Parathyroid adenoma (tissue), 2 donors: ENCODE measurements at regions not wholly inside any gene's neighbourhood (a gene's known extent, or its start where the extent isn't known, plus 50 kb on each side); places are given as distances from the start of the nearest gene placed in this dataset.

Source experiments
- H2AFZ ChIP-seq: fragments of 300-600 bp; sonication (generic); one replicate; pipeline ENCODE4 v1.7.0; 2017; ENCODE audit warnings: antibody characterized with exemption, mild to moderate bottlenecking
- H3K27ac ChIP-seq: fragments of 300-600 bp; sonication (generic); one replicate; pipeline ENCODE4 v1.7.0; 2017
- H3K27me3 ChIP-seq: fragments of 300-600 bp; sonication (generic); one replicate; pipeline ENCODE4 v1.7.0; 2017; ENCODE audit warnings: low read length; ENCODE audit not compliant: control insufficient read depth, insufficient read depth
- H3K36me3 ChIP-seq: fragments of 300-600 bp; sonication (generic); one replicate; pipeline ENCODE4 v1.7.0; 2017; ENCODE audit warnings: low read length; ENCODE audit not compliant: control insufficient read depth, insufficient read depth
- H3K4me1 ChIP-seq: fragments of 300-600 bp; sonication (generic); one replicate; pipeline ENCODE4 v1.7.0; 2017; ENCODE audit warnings: control low read depth
- H3K4me2 ChIP-seq: fragments of 300-600 bp; sonication (generic); one replicate; pipeline ENCODE4 v1.7.0; 2017; ENCODE audit warnings: low read length
- H3K4me3 ChIP-seq: fragments of 300-600 bp; sonication (generic); one replicate; pipeline ENCODE4 v1.7.0; 2017; ENCODE audit warnings: low read depth, low read length
- H3K79me2 ChIP-seq: fragments of 300-600 bp; sonication (generic); one replicate; pipeline ENCODE4 v1.7.0; 2017; ENCODE audit warnings: control low read depth
- H3K9ac ChIP-seq: fragments of 300-600 bp; sonication (generic); one replicate; pipeline ENCODE4 v1.7.0; 2017; ENCODE audit warnings: mild to moderate bottlenecking
- H3K9me3 ChIP-seq: fragments of 300-600 bp; sonication (generic); one replicate; pipeline ENCODE4 v1.7.0; 2017; ENCODE audit warnings: low read length; ENCODE audit not compliant: control insufficient read depth
- CTCF ChIP-seq: fragments of 300-600 bp; sonication (generic); IDR thresholded peaks from one replicate; pipeline ENCODE4 v1.7.0; 2017; ENCODE audit warnings: antibody characterized with exemption, mild to moderate bottlenecking
- donor health status: primary hyperparathyroidism.

DNA sequence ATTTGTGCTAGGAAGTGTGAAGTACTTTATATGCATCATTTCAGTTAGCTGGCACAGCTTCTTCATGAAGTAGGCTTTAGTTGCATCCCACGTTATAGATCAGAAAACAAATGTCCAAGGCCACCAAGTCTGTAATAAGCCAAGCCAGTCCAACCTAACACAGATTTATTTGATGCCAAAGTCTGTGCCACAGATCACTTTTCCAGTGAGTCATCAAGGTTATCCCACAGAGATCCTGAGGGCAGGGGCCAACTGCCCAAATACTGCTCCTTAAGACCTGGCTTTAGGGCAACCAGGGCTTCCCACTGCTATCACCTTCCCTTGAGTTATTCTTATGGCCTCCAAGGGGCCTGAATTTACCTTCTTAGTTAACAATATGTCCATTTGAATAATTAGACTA, 1340.4 kb downstream of the XPNPEP1 start:
- Histone ChIP-seq H2AFZ (no peak overlapping the region), H3K4me3 (no peak overlapping the region), H3K9ac (no peak overlapping the region), H3K4me1 (no peaks in the 10 kb centered on the region), H3K9me3 (no peaks in the 10 kb centered on the region), H3K4me2 (no peak overlapping the region), H3K79me2 (no peaks in the 10 kb centered on the region), H3K36me3 (no peaks in the 10 kb centered on the region), H3K27me3 (no peaks in the 10 kb centered on the region), H3K27ac (no peak overlapping the region)
- TF ChIP-seq CTCF: no peak

DNA sequence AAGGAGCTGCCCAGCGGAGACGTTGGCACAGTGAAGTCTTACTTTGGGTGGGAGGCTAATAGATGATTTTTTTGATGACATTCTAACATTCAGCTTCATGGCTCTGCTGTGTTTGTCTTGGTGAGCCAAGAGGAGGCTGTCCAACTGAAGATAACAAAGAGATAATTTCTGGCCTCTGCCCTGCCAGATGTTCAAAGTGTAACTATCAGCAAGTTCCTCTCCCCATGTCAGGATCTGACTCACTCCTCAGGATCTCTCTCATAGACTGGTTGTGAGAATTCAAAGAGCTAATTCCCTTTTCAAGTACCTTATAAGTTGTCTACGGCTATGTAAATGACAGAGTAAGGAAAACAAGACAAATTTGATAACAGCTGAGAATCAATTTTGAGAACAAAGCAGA, 1340.9 kb downstream of the XPNPEP1 start:
- Histone ChIP-seq H3K36me3 (no peaks in the 10 kb centered on the region), H3K4me1 (no peaks in the 10 kb centered on the region), H3K27me3 (no peaks in the 10 kb centered on the region), H3K9me3 (no peaks in the 10 kb centered on the region), H3K27ac (no peak overlapping the region), H3K4me2 (no peak overlapping the region), H2AFZ (no peak overlapping the region), H3K9ac (no peak overlapping the region), H3K4me3 (no peak overlapping the region), H3K79me2 (no peaks in the 10 kb centered on the region)
- TF ChIP-seq CTCF: no peak

GRCh38 chr10:108578258-108578657, 1345.1 kb downstream of the XPNPEP1 start:
- Histone ChIP-seq H3K9me3 (no peaks in the 10 kb centered on the region), H3K4me1 (no peaks in the 10 kb centered on the region), H3K79me2 (no peaks in the 10 kb centered on the region), H2AFZ (no peak overlapping the region), H3K27ac (no peak overlapping the region), H3K9ac (no peak overlapping the region), H3K36me3 (no peaks in the 10 kb centered on the region), H3K4me3 (no peak overlapping the region), H3K27me3 (no peaks in the 10 kb centered on the region), H3K4me2 (no peak overlapping the region)
- TF ChIP-seq CTCF: no peak

GRCh38 chr10:108574233-108574632, 1349.1 kb downstream of the XPNPEP1 start:
- Histone ChIP-seq H3K79me2 (no peaks in the 10 kb centered on the region), H3K4me1 (no peaks in the 10 kb centered on the region), H2AFZ (no peak overlapping the region), H3K27me3 (no peaks in the 10 kb centered on the region), H3K36me3 (no peaks in the 10 kb centered on the region), H3K4me2 (no peak overlapping the region), H3K9me3 (no peaks in the 10 kb centered on the region), H3K9ac (no peak overlapping the region), H3K4me3 (no peak overlapping the region), H3K27ac (no peak overlapping the region)
- no peak for TF ChIP-seq CTCF

- Histone ChIP-seq H3K27ac (no peak overlapping the region), H2AFZ (no peak overlapping the region), H3K9me3 (no peaks in the 10 kb centered on the region), H3K4me1 (no peaks in the 10 kb centered on the region), H3K36me3 (no peaks in the 10 kb centered on the region), H3K27me3 (no peaks in the 10 kb centered on the region), H3K79me2 (no peaks in the 10 kb centered on the region), H3K4me2 (no peak overlapping the region), H3K9ac (no peak overlapping the region), H3K4me3 (no peak overlapping the region)
- no peak for TF ChIP-seq CTCF
These were observed 1354.5 kb downstream of the XPNPEP1 start for GRCh38 chr10:108568824-108569223.
